VCaP (cell line): ENCODE measurements at regions not wholly inside any gene's neighbourhood (a gene's known extent, or its start where the extent isn't known, plus 50 kb on each side); places are given as distances from the start of the nearest gene placed in this dataset.
A peak's percentile ranks its signal among the peaks of the same experiment; 100 is the strongest.

Source experiments
- H3K27ac ChIP-seq: fragments of 450-650 bp; 2 replicates; pipeline ENCODE4 v1.5.1; 2017
- TF ChIP-seq, protein P1 (sequence below): fragments of 450-650 bp; conservative IDR thresholded peaks from 2 replicates; pipeline ENCODE4 v1.5.1; 2017; ENCODE audit warnings: mild to moderate bottlenecking, moderate library complexity

DNA sequence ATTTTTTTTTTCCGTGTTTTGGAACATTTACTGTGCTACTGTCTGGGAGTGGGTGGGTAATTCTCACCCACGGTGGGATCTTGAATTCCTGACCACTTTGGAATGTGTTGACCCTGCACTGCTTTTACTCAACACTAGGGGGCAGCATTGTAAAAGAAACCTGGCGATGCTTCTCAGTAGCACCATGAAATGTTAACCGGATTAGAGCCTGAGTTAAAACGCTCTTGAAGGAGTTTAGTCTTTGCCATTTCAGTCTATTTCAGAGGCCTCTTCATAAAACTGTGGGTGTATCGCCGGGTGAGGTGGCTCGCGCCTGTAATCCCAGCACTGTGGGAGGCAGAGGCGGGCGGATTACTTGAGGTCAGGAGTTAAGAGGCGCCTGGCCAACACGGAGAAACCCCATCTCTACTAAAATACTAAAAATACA lies 79.0 kb upstream of the PRNP start:
- TF ChIP-seq, protein P1, sequence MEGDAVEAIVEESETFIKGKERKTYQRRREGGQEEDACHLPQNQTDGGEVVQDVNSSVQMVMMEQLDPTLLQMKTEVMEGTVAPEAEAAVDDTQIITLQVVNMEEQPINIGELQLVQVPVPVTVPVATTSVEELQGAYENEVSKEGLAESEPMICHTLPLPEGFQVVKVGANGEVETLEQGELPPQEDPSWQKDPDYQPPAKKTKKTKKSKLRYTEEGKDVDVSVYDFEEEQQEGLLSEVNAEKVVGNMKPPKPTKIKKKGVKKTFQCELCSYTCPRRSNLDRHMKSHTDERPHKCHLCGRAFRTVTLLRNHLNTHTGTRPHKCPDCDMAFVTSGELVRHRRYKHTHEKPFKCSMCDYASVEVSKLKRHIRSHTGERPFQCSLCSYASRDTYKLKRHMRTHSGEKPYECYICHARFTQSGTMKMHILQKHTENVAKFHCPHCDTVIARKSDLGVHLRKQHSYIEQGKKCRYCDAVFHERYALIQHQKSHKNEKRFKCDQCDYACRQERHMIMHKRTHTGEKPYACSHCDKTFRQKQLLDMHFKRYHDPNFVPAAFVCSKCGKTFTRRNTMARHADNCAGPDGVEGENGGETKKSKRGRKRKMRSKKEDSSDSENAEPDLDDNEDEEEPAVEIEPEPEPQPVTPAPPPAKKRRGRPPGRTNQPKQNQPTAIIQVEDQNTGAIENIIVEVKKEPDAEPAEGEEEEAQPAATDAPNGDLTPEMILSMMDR = peak; percentile 96
- H3K27ac ChIP-seq = no peak overlapping the region

DNA sequence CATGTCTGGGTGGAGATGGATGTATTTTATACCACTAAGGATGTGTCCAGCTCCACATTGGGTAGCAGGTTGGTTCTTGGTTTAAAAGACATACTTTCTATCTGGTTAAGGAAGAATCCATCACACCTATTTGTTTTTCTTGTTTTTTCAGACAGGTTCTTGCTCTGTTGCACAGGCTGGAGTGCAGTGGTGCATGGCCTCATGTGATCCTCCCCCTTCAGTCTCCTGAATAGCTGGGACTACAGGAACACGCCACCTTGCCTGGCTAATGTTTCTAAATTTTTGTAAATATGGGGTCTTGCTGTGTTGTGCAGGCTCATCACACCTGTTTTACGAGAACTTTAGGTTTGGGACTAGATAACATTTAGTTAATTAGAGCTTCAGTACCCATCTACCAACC lies 80.2 kb upstream of the PRNP start:
- H3K27ac ChIP-seq = peak overlapping the region; percentile 3; the same call in 1 of the 2 replicates
- TF ChIP-seq, protein P1 = no peak

DNA sequence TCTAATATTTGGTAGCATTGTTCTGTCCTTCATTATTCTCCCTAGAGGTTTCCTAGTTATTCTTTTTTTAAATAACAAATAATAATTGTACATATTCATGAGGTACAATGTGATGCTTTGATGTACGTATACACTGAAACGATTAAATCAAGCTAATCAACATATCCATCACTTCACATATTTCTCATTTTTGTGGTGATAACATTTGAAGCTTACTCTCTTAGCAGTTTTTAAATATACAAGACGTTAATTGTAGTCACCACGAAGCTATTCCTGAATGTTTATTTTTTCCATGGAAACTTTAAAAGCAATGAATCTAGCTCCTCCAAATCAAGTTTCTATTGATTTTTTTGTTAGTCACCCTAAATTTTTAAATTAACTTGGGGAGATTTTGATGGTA lies 81.1 kb upstream of the PRNP start:
- peak overlapping the region; percentile 18; the same call in 1 of the 2 replicates for H3K27ac ChIP-seq
- TF ChIP-seq, protein P1 = no peak

DNA sequence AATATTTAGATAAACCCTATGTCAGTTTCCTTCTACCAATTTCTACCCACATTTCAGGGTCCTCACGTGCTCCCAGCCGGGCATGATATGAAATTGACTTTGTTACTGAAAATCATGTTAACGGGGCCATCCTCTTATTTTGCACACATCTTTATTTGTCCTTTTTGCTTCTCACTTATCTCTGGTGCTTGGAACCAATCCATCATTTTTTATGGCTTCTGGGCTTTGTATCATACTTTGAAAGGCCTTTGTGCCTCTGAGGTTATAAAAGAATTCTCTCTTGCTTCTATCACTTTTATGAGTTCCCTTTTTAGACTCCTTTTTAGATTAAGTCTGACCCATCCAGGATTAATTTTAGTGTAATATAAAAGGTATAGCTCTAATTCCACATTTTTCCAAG lies 81.7 kb upstream of the PRNP start:
- TF ChIP-seq, protein P1 = no peak
- peak overlapping the region; percentile 18 for H3K27ac ChIP-seq

DNA sequence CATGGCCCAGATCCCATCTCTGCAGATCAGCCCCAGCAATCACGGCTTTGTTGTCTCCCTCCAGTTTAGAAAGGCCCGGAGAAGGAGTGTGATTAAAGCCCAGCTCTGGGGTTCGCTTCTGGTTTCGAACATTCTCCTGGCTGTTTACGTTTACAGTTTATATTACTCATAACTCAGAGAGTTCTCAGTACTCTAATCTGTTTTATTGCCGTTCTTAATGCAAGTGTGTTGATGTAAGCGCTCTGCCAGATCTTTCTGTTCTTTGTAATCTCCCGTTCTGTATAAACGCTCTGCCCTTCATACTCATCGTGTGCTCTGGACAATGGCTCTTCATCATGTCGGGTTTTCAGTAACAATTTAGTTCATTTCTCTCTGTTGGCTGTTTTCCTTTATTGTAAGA lies 82.5 kb upstream of the PRNP start:
- H3K27ac ChIP-seq = peak overlapping the region; percentile 18
- TF ChIP-seq, protein P1 = no peak

DNA sequence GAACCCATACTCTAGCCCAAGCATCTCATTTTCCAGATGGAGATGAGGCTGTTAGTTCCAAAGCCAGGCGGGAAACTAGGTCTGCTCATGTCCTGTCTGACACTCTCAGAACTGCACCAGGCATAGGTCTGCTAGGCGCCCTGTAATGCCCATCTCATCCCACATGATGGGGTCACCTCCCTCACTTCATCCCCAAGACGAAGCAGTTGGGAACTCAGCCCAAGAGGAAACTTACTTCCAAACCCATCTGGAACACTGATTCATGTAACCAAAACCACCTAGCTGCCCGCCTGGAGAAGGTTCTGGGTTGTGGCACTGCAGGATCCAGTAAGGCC lies 84.0 kb upstream of the PRNP start:
- H3K27ac ChIP-seq = no peak overlapping the region
- TF ChIP-seq, protein P1 = no peak

DNA sequence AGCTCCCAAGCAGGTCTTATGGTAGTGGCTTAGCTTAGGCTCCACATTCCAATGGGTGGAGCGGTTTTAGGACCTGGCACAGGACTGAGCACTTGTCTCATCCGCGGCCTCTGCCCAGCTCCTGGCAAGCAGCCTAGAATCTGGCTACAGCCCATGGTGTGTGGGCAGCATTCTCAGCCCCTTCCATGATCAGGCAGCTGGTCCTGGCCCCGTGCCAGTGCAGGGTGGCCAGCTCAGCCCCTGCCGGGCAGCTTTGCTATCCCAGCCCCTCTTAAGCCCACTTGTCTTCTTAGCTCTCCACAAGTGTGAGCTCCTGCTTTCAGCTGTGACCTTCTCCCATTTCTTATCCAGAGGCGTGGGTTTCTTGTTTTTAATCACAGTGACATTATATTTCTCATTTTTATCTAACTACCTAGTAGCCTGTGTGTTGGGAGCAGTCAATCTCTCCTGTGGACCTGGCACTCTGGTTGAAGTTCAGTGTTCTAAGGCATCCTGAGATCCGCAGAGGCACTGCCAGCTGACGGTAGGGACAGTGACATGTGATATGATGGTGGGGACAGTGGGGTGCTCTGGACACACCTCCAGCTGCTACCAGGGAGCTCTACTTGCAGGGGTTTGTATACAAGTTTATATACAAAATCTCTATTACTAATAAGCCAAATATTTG lies 84.5 kb upstream of the PRNP start:
- TF ChIP-seq, protein P1 = no peak
- H3K27ac ChIP-seq = no peak overlapping the region
